Epithelial cell of esophagus (primary cell): ENCODE measurements at regions not wholly inside any gene's neighbourhood (a gene's known extent, or its start where the extent isn't known, plus 50 kb on each side); places are given as distances from the start of the nearest gene placed in this dataset.

ENCODE experiments used
- DNase-seq: peaks from one replicate; pipeline ENCODE4 v3.0.0; 2010; ENCODE audit warnings: low read depth
- H3K4me3 ChIP-seq: 2 replicates; pipeline ENCODE4 v1.5.1; 2011; ENCODE audit warnings: mild to moderate bottlenecking, low read length, control low read depth
- TF ChIP-seq, protein P1 (sequence below): IDR thresholded peaks from 2 replicates; pipeline ENCODE4 v1.5.1; 2011; ENCODE audit warnings: low read depth, mild to moderate bottlenecking, low read length, control low read depth, inconsistent platforms; ENCODE audit not compliant: insufficient read depth; ENCODE audit errors: missing control alignments

DNA sequence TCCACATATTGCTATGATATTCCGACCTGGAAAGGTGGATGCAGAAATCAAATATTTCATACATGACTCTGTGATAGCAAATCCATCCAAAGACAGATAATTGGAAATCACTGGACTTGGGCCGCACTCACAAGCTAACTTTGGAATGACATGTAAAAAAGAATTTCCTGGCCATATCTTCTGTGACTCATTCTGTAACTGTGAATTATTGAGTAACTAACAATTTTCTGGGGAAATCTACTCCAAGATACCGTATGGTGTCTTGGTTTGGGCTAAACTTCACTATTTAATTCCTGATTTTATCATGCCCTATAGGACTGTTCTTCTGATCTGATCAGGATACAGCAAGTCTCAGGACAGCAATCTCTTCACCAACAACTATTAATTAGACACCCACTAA, 92.7 kb upstream of the LY86 start:
- peak; percentile 9 for DNase-seq
- TF ChIP-seq, protein P1, sequence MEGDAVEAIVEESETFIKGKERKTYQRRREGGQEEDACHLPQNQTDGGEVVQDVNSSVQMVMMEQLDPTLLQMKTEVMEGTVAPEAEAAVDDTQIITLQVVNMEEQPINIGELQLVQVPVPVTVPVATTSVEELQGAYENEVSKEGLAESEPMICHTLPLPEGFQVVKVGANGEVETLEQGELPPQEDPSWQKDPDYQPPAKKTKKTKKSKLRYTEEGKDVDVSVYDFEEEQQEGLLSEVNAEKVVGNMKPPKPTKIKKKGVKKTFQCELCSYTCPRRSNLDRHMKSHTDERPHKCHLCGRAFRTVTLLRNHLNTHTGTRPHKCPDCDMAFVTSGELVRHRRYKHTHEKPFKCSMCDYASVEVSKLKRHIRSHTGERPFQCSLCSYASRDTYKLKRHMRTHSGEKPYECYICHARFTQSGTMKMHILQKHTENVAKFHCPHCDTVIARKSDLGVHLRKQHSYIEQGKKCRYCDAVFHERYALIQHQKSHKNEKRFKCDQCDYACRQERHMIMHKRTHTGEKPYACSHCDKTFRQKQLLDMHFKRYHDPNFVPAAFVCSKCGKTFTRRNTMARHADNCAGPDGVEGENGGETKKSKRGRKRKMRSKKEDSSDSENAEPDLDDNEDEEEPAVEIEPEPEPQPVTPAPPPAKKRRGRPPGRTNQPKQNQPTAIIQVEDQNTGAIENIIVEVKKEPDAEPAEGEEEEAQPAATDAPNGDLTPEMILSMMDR, result no peak
- no peak overlapping the region for H3K4me3 ChIP-seq

DNA sequence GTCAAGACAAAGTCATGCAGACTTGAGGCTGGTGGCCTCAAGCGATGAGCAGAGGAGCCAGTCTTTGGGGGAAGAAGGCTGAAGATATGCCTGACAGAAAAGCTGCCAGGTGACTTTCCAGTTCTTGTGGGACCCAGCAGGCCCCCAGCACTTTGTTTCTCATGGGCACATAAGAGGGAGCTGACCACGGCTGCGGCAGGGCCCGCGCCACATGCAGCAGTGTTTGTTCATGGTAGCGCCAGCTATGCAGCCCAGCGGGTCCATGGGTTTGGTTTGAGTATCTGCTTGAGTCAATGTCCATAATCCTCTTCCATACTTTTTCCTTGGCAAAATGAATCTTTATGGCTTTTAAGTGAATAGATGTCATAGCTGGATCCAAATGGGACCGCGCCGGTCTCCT, 91.0 kb upstream of the LY86 start:
- H3K4me3 ChIP-seq, result no peak overlapping the region
- no peak for DNase-seq
- TF ChIP-seq, protein P1, result no peak

DNA sequence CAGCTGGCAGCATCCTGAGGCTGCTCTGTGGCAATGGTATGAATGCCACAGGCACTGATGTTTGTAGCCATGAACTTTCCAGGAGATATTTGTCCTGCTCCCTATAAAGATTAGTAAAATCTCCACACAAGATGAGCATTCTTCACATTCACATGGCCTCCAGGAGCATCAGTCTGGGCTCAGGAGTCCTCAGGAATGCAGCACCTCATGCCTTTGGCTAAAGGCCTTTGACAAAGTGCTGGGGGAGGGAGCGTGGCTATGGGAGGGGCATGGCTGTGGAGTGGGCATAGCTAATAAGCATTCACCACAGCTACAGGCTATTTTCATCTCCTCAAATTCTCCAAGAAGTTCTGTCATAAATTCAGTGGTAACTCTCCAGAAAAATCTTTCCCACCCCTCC, 90.5 kb upstream of the LY86 start:
- TF ChIP-seq, protein P1, result no peak
- no peak for DNase-seq
- H3K4me3 ChIP-seq, result no peak overlapping the region

DNA sequence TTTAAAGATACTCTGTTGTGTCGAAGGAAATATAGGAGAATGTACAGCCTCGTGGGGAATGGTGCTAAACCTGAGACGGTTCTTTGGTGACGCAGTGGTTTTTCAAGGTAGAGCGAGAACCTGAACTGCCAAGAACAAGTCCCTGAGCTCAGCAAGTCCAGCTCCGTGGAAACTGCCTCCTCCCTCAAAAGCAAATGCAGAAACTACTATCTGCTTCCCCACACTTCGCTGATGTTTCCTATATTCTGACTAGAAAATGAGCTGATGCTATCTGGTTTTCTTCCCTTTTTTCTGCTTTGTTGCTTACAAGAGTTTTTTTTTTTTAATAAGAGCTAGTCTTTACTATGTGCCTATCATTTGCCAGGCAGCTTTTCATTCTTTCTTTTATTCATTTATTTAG, 85.3 kb upstream of the LY86 start:
- no peak for DNase-seq
- TF ChIP-seq, protein P1, result no peak

DNA sequence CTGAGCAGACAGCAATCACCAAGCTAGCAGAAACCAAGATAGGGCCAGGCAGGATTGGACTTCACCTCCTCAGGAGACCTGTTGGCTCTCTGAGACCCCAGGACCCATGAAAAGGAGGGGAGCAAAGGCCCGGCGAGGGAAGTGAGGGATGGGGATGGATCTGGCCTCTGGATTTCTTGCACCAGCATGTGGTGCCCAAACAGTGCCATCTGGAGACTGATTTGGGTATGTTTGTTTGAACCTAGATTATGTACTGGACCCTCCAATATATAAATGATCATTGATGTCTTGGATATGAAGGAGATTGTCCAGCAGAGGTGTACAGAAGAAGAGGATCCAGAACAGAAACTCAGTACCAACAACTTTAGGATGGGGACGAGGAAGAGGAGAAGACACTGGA, 83.4 kb upstream of the LY86 start:
- no peak overlapping the region for H3K4me3 ChIP-seq
- TF ChIP-seq, protein P1, result no peak
- peak; percentile 19 for DNase-seq

More for the DNA sequence above, 85.3 kb upstream of the LY86 start:
- no peak overlapping the region for H3K4me3 ChIP-seq

DNA sequence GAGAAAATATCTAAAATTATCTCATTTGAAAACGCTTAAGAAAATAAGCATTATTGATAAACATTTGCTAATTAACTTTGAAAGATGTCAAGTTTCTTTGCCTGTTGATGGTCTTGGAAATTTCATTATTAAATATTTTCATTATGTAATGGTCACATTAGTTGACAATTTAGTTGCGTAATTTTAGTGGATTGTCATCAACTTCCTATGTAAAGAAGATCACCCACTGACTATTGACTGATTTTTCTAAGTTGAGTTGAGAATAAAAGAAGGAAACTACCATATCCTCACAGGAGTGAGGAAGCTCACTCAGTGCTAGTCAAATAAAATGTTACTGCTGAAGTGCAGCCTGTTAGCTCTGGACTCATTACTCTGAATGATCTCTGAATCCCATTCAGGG, 79.9 kb upstream of the LY86 start:
- TF ChIP-seq, protein P1, result no peak
- no peak for DNase-seq
- no peak overlapping the region for H3K4me3 ChIP-seq

DNA sequence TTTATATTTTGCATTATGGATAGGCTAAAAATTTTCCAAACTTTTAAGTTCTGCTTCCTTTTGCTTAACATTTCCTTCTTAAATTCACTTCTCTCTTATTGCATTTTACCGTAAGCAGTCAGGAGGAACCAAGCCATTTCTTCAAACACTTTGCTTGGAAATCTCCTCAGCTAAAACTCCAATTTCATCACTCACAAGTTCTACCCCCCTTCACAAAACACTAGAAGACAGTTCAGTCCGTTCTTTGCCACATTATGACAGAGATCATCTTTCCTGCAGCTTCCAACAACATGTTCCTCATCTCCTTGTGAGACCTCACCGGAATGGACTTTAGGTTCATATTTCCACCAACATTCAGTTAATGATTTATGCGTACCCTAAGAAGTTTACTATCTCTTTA, 79.2 kb upstream of the LY86 start:
- TF ChIP-seq, protein P1, result no peak
- H3K4me3 ChIP-seq, result no peak overlapping the region
- no peak for DNase-seq
